HTR-8/SVneo (cell line): ENCODE measurements at regions not wholly inside any gene's neighbourhood (a gene's known extent, or its start where the extent isn't known, plus 50 kb on each side); places are given as distances from the start of the nearest gene placed in this dataset.
"Not testable (repeated sequence)": the region's sequence is repeated elsewhere in the genome, so short reads cannot be mapped to it uniquely, and the experiment has no call there.

Source experiments
- DNase-seq: peaks from one replicate; pipeline ENCODE4 v3.0.0; 2011; ENCODE audit warnings: low spot score, mixed read lengths; ENCODE audit not compliant: insufficient read length
- FAIRE-seq: peaks from 2 replicates; lab custom pipeline; 2011; peaks lifted over from hg19 to GRCh38; lab: Jason Lieb, UNC

- FAIRE-seq (no peak), DNase-seq (no peak)
Measured at GRCh38 chr10:55966101-55966500, 395.0 kb downstream of the ZWINT start.

GRCh38 chr10:55943403-55943802 is 417.7 kb downstream of the ZWINT start:
- FAIRE-seq (no peak), DNase-seq (no peak)

DNA sequence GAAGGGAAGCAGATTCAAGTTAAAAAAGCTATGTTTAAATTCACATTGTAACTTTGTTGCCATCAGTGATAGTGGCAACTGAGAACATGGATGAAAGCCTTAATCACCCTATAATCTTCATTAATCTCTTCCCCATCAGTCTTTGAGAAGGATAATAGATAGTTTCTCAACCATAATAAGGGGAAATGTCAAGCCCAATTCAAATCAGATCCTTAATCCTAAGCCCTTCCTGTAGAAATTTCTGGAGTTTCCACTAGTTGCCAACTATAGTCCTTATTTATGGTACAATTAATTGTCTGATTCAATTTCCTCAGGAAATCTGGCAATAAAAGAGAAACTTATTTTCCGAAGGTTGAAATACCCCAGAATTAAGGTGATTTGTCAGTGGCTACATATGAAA is 431.8 kb downstream of the ZWINT start:
- FAIRE-seq (no peak), DNase-seq (no peak)

DNA sequence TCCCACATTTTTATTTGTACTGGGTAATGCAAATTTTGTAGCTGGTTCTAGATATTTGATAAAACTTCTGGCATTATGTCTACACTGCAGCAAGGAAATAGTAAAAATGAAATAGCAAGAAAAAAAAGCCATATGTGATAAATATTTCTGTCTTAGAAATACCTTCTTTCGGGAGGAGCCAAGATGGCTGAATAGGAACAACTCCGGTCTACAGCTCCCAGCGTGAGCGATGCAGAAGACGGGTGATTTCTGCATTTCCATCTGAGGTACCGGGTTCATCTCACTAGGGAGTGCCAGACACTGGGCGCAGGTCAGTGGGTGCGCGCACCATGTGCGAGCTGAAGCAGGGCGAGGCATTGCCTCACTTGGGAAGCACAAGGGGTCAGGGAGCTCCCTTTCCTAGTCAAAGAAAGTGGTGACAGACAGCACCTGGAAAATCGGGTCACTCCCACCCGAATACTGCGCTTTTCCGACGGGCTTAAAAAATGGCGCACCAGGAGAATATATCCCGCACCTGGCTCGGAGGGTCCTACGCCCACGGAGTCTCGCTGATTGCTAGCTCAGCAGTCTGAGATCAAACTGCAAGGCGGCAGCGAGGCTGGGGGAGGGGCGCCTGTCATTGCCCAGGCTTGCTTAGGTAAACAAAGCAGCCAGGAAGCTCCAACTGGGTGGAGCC is 461.4 kb downstream of the ZWINT start:
- DNase-seq, FAIRE-seq: not testable (repeated sequence)

DNA sequence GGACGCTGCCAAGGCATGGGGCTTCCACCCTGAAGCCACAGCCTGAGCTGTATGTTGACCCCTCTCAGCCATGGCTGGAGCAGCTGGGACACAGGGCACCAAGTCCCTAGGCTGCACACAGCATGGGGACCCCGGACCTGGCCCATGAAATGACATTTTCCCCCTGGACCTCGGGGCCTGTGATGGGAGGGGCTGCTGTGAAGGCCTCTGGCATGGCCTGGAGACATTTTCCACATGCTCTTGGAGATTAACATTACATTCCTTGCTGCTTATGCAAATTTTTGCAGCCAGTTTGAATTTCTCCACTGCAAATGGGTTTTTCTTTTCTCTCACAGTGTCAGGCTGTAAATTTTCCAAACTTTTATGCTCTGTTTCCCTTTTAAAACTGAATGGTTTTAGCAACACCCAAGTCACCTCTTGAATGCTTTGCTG is 463.6 kb downstream of the ZWINT start:
- FAIRE-seq, result no peak
- no peak for DNase-seq

- no peak for FAIRE-seq
Measured at GRCh38 chr10:55892276-55892675, 468.8 kb downstream of the ZWINT start.

GRCh38 chr10:55881588-55881987 is 479.5 kb downstream of the ZWINT start:
- no peak for FAIRE-seq

More at GRCh38 chr10:55892276-55892675, 468.8 kb downstream of the ZWINT start:
- DNase-seq, result no peak

GRCh38 chr10:55873485-55873884 is 487.6 kb downstream of the ZWINT start:
- no peak for FAIRE-seq
- no peak for DNase-seq

More at GRCh38 chr10:55881588-55881987, 479.5 kb downstream of the ZWINT start:
- no peak for DNase-seq

DNA sequence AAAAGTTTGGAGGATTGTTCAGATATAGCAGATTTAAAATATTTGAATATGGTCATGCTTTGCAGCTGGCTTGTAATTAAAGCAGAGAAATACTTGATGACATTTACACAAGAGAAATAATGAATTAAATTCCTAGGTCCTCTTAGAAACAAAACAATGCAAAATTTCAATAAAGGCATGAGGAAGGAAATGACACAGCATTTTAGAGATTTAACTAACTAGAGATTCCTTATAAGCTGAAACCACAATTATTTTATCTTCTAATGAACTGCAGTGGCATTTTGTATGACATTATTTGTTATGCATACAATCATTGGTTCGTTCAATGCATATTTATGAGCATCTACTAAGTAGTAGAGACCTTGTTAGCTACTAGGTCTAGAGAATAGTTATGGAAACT is 490.9 kb downstream of the ZWINT start:
- DNase-seq (no peak), FAIRE-seq (no peak)

DNA sequence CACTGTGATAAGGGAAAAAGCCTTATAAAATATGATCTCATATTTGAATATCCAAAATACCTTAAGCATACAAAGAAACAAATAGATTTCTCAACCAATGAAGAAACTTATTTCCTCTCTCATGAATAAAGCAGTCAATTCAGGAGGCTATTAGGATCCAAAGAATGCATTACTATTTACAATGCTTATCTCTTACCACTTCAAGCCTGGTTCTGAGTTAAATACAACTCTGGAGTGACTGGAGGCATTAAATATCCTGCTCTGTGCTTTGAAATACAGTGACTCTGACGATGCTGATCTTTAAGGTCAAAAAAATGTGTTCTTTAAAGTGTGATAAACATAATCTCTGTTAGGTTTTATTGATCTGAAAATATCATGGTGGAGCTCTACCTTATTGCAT is 493.2 kb downstream of the ZWINT start:
- FAIRE-seq, result no peak
- DNase-seq, result no peak

GRCh38 chr10:55858730-55859129 is 502.3 kb downstream of the ZWINT start:
- no peak for FAIRE-seq
- DNase-seq, result no peak

DNA sequence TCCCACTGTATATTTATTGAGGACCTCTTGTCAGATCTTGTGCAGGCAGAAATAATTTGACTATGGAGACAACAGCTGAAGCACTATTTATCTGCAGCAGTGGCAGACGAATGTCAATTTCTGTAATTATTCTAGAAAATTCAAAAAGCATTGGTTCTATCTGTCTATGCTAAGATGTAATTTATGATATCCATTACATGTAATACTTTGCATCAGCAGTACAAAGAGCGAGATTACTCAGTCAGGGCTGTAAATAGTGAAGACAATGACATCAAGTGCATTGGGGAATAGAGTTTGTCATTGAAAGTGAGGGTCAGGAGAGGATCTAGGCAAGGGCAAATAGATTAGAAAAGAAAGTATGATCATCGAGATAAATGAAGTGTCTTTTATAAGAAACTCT is 508.2 kb downstream of the ZWINT start:
- DNase-seq, result no peak
- no peak for FAIRE-seq

GRCh38 chr10:55837273-55837672 is 523.8 kb downstream of the ZWINT start:
- no peak for FAIRE-seq
- DNase-seq, result no peak

GRCh38 chr10:55822096-55822495 is 539.0 kb downstream of the ZWINT start:
- no peak for DNase-seq
- no peak for FAIRE-seq

GRCh38 chr10:55820478-55820877 is 540.6 kb downstream of the ZWINT start:
- DNase-seq, result no peak
- FAIRE-seq, result no peak

GRCh38 chr10:55820071-55820470 is 541.0 kb downstream of the ZWINT start:
- DNase-seq (no peak), FAIRE-seq (no peak)

- FAIRE-seq, result no peak
- no peak for DNase-seq
Measured at GRCh38 chr10:55813451-55814170, 547.4 kb downstream of the ZWINT start.

GRCh38 chr10:55803055-55803454 is 558.0 kb downstream of the ZWINT start:
- FAIRE-seq, result no peak
- DNase-seq, result no peak

- no peak for FAIRE-seq
- DNase-seq, result no peak
Measured at GRCh38 chr10:55801353-55801661, 559.8 kb downstream of the ZWINT start.

DNA sequence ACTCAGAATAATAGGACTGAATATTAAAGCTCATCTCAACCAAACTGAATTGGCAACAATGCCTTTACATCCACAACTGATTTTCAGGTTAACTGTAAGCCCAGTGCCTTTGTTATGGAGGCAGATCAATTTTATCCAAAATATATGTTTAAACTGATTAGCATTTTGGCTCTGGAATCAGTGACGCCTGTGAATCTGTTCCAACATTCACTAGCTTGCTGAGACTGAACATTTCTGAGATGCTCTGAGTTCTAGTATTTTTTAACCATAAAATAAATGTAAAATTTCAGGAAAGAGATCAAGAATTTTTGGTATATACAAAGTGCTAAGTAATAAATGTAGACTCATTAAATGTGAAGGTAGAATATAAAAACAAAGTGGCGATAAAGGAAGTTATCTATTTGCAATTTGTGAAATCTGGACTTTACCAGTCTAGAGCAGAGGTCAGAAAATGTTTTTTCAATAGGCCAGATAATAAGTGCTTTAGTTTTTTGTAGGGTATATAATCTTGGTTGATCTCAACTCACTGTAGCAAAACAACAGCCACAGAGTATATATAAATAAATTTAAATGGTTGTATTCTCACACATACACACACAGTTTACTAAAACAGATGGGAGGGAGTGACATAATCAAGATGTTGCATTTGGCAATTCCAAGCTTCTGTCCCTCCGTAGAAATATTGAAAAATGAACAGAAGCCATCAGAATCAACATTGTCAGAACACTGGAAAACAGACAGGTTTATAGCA is 560.3 kb downstream of the ZWINT start:
- no peak for DNase-seq
- FAIRE-seq, result no peak

DNA sequence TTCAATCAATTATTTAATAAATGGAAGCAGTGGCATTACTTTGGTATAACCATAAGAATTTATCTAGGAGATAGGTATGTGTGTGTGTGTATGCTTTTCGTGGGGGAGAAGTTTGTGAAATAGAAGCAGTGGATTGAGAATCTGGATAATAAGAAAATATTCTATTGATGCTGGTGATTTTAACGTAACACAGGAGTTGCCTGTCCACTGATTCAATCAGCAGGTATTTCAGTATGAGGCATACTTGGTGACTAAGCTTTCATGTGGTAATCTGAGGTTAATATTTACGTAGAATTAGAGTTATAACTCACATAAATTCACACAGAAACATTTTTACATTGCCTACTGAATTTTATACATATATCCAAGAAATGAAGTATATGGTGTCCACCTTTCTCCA is 568.0 kb downstream of the ZWINT start:
- no peak for FAIRE-seq
- DNase-seq, result no peak
